Nucleus accumbens (tissue), 56 donors: ENCODE measurements at regions not wholly inside any gene's neighbourhood (a gene's known extent, or its start where the extent isn't known, plus 50 kb on each side); places are given as distances from the start of the nearest gene placed in this dataset.
"Not testable (repeated sequence)": the region's sequence is repeated elsewhere in the genome, so short reads cannot be mapped to it uniquely, and the experiment has no call there.

Source experiments
- DNase-seq, 56 donors: peaks; one replicate each; lab custom pipeline; 2025; lab: John Stamatoyannopoulos, UW

- no peak for DNase-seq
Observed at GRCh38 chr10:28354511-28354910, 51.6 kb upstream of the MPP7 start.

DNA sequence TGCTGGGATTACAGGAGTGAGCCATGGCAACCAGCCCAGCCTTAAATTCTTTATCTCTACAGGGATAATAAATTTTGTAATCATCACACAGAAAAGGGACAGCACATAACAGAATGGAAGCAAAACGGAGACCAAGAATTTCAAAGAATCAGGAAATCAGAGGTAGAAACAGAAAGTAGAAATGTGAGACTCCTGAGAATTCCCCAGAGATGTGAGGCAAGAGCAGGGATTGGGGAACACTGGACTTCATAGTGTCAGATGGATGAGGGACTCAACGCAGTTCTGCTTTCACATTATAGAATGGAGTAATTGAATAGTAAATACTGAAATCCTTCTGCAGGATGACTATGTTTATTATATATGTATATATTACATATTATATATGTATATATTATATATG is 52.5 kb upstream of the MPP7 start:
- no peak for DNase-seq

DNA sequence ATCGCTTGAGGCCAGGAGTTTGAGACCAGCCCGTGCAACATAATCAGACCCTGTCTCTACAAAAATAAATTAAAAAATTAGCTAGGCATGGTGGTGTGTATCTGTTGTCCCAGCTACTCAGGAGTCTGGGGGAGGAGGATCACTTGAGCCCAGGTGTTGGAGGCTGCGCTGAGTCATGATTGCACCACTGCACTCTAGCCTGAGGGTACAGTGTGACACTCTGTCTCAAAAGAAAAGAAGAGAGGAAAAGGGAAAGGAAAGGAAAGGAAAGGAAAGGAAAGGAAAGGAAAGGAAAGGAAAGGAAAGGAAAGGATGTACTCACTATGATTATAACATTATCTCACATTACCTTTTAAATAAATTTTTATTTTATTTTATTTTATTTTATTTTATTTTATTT is 56.5 kb upstream of the MPP7 start:
- DNase-seq, result no peak

DNA sequence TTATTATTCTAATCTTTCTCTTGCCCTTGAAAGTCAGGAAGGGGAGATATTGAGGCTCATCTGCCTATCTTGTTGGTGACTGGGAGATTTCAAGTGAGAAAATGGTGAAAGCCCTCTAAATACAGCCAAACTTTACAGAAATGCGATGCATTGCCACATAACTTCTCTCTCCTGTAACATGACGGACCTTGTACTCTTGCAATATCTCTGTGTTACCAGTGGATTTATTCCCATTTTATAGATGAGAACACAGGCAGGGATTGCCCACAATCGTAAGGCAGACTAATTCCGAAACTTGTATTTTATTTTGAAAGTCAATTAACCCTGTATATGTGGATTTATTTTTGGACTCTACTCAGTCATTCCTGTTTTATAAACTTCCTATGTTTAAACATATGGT is 57.3 kb upstream of the MPP7 start:
- no peak for DNase-seq

DNA sequence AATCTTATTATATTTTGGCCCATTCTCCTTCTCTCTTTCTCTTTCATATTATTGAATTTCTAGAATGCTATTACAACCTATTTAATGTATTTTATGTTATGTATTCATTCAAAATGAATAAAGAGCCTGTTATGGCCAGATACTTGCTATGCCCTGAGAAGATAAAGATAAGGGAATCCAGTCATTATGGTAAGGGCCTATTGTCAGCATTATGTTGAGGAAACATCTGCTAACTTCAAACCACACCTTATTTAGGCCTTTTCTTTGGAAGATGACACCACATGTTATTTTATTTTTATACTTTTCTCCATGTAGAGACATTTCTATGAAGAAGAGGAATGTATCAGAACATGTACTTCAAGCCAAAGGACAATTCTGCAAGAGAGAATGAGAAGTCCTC is 60.5 kb upstream of the MPP7 start:
- DNase-seq, result no peak

GRCh38 chr10:28365840-28366239 is 63.0 kb upstream of the MPP7 start:
- no peak for DNase-seq

DNA sequence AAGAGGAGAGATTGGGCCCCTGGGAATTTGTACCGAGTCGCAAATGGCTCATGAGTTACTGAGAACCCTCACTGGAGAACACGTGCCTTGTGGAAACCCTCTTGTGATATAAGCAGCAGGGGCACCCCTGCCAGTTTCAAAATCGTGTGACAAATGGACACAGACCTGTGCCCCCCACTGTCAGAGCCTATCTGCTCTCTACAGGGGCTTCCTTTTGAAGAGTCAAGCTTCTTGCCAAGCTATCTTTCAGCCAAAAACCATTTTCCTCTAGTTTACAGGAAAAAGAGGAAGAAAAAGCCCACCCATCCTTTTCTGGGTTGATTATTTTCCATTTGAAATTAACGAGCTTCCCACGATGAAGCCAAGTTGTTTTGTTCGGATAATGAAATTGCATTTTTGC is 64.1 kb upstream of the MPP7 start:
- DNase-seq, result no peak

DNA sequence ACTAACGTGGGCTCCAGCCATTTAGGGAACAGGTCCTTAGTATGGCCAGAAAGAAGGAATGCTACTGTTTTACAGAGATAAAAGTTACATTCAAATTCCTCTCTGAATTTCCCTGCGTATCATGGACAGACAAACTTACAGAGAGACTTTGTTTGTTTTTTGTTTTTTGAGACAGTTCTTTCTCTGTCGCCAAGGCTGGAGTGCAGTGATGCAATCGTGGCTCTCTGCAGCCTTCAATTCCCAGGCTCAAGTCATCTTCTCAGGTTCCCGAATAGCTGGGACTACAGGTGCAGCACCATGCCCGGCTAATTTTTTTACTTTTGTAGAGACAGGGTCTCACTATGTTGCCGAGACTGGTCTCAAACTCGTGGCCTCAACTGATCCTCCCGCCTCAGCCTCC is 64.5 kb upstream of the MPP7 start:
- no peak for DNase-seq

DNA sequence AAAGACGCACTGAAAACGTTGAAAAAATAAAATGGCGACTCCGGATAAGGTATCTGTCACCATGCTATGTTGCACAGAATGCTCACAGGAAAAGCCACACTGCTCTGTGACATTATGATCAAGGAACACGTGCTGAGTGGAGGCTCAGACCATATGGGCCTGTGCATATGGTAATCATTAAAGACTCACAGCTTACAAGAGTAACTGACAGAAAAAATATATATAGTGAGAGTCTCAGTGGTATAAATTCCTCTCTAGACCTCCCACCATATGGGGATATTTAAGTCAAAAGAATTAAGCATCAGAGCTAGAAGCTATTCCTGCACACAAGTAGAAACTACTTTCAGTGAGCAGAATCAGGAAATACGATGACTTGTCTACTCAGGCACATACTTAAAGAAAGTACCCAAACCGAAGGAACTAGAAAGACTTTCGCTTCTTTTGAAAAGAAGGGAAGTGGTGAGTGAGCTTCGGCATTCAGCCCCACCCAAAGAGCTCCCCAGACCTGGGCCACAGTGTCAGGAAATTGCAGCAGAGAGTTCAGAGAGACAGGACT is 65.1 kb upstream of the MPP7 start:
- peak in 1 of 56 donors; percentile 0 for DNase-seq

DNA sequence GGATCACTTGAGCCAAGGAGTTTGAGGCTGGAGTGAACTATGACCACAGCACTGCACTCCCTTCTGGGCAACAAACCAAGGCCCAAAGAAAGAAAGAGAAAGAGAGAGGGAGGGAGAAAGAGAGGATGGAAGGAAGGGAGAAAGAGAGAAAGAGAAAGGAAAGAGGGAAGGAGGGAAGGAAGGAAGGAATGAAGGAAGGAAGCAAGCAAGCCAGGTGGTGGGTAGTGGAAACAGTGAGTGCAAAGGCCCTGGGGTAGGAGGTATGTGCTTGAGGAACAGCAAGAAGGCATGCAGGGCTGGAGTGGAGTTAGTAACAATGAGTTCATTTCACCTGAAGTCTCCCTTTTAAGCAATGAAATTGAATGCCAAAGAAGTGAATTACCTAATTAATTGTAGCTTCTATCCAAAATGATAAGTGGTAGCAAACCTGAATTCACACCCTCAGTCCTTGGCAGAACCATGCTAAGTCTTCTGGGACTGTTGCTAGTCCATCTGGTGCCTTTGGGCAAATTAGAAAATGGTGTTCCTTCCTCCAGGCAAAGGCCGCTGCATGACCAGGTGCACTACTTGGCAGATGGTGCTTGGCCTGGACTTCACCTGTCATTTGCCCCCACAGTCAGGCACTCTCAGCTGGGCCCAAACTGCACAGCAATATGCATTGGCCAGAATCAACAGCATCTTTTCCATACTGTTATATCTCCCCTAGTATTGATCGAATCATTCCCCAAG is 67.4 kb upstream of the MPP7 start:
- no peak for DNase-seq

GRCh38 chr10:28371638-28372037 is 68.8 kb upstream of the MPP7 start:
- DNase-seq, result not testable (repeated sequence)

DNA sequence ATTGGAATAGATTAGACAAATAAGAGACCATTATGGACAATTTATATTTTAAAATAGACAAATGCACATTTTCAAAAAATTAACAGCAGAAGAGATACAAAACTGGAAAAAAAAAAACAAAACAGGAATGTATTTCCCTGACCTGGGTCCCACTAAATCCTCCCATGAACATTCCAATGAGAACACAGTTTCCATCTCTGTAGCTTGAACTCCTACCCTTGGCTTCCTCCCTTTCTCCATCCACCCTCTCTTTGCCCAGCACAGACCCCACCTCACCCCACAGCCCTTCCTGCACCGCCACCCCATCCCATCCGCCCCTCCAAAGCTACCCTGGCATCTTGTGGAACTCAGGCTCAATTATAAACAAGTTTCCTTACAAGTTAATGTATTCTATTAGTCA is 71.2 kb upstream of the MPP7 start:
- no peak for DNase-seq

GRCh38 chr10:28375399-28376354 is 72.8 kb upstream of the MPP7 start:
- no peak for DNase-seq

- no peak for DNase-seq
Observed at GRCh38 chr10:28378986-28379585, 76.2 kb upstream of the MPP7 start.

DNA sequence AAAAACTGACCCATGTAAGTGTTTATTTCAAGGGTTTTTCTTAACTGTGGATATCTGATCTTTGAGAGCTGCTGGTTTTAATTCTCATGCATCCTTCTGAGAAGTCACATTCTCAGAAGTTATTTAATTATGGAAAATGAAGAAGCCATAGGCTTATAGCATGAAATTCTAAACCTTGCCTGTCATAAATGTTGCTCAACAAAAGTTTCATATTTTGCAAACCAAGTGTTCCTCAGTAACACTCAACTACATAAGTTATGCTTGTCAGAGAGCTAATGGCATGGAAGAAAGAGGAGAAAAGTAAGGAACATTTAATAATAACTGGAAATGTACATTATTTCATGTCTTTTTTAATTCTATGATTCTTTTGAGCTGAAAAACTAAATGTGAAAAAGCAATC is 78.6 kb upstream of the MPP7 start:
- DNase-seq, result no peak

GRCh38 chr10:28381903-28382347 is 79.1 kb upstream of the MPP7 start:
- peak in 48 of 56 donors; percentile 1 to 89 (median 35) for DNase-seq

DNA sequence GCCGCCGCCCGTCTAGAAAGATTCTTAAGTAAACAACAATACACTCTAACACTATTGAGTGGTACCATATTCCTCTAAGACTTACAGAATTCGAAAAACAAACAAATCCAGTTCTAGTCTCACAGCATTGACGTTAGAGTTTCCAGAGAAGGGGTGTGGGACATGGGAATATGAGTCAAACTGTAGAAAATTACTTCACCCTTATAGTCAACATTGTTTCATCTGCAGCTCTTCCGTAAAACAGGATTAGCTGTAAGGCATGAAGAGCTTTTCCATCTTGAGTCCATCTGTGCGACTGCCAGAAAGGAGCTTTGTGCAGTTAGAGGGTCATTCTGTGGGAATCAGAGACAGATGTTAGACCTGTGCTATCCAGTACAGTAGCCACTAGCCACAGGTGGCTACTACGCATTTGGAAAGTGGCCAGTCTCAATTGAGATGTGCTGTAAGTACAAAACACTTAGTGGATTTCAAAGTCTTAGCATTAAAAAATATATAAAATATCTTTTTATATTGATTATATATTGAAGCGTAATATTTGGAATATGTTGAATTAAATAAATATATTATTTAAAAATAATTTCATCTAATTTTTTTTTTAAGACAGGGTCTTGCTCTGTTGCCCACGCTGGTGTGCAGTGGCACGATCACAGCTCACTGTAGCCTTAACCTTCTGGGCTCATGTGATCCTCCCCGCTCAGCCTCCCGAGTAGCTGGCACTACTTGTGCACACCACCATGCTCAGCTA is 79.8 kb upstream of the MPP7 start:
- DNase-seq, result no peak

- no peak for DNase-seq
Observed at GRCh38 chr10:28384557-28384956, 81.7 kb upstream of the MPP7 start.

- DNase-seq, result no peak
Observed at GRCh38 chr10:28385748-28386502, 83.1 kb upstream of the MPP7 start.

- no peak for DNase-seq
Observed at GRCh38 chr10:28386503-28386868, 83.6 kb upstream of the MPP7 start.
